Astrocyte (in vitro differentiated cells and primary cell): ENCODE measurements at regions not wholly inside any gene's neighbourhood (a gene's known extent, or its start where the extent isn't known, plus 50 kb on each side); places are given as distances from the start of the nearest gene placed in this dataset.

Source experiments
- DNase-seq: peaks from one replicate; pipeline ENCODE4 v3.0.0-alpha.2; 2010; ENCODE audit warnings: low read depth
- FAIRE-seq: peaks from 2 replicates; lab custom pipeline; 2011; peaks lifted over from hg19 to GRCh38; lab: Jason Lieb, UNC
- H2AFZ ChIP-seq: 2 replicates; pipeline ENCODE4 v1.6.0; 2012; ENCODE audit warnings: low read depth, low read length, inconsistent platforms
- H3K27ac ChIP-seq: 2 replicates; pipeline ENCODE4 v1.5.1; 2011; ENCODE audit warnings: low read depth, low read length, inconsistent platforms
- H3K27me3 ChIP-seq: 2 replicates; pipeline ENCODE4 v1.6.0; 2011; ENCODE audit warnings: low read length, inconsistent platforms; ENCODE audit not compliant: insufficient read depth
- H3K36me3 ChIP-seq: 2 replicates; pipeline ENCODE4 v1.5.1; 2011; ENCODE audit warnings: low read length, inconsistent platforms; ENCODE audit not compliant: insufficient read depth
- H3K4me1 ChIP-seq: 2 replicates; pipeline ENCODE4 v1.5.1; 2011; ENCODE audit warnings: low read length, inconsistent platforms; ENCODE audit not compliant: insufficient read depth
- H3K4me2 ChIP-seq: 2 replicates; pipeline ENCODE4 v1.6.0; 2012; ENCODE audit warnings: low read length, inconsistent platforms
- H3K4me3 ChIP-seq: 2 replicates; pipeline ENCODE4 v1.5.1; 2011; ENCODE audit warnings: low read depth, mild to moderate bottlenecking, low read length, inconsistent platforms; ENCODE audit not compliant: insufficient read depth
- H3K79me2 ChIP-seq: 2 replicates; pipeline ENCODE4 v1.6.0; 2012; ENCODE audit warnings: mild to moderate bottlenecking, low read length, inconsistent platforms; ENCODE audit not compliant: insufficient read depth
- H3K9ac ChIP-seq: 2 replicates; pipeline ENCODE4 v1.6.0; 2012; ENCODE audit warnings: mild to moderate bottlenecking, low read length, inconsistent platforms
- H3K9me3 ChIP-seq: 2 replicates; pipeline ENCODE4 v1.5.1; 2012; ENCODE audit warnings: low read depth, mild to moderate bottlenecking, low read length, inconsistent platforms; ENCODE audit not compliant: insufficient read depth
- H4K20me1 ChIP-seq: 2 replicates; pipeline ENCODE4 v1.6.0; 2012; ENCODE audit warnings: low read length, inconsistent platforms; ENCODE audit not compliant: insufficient read depth
- H3K27ac Mint-ChIP-seq: one replicate; pipeline ENCODE4 v1.8.0; 2021; ENCODE audit warnings: mild to moderate bottlenecking, mixed read lengths; ENCODE audit not compliant: unreplicated experiment
- H3K27me3 Mint-ChIP-seq: one replicate; pipeline ENCODE4 v1.8.0; 2021; ENCODE audit warnings: low read depth, mixed read lengths; ENCODE audit not compliant: unreplicated experiment
- H3K36me3 Mint-ChIP-seq: one replicate; pipeline ENCODE4 v1.8.0; 2021; ENCODE audit warnings: low read depth, mixed read lengths; ENCODE audit not compliant: unreplicated experiment
- H3K4me1 Mint-ChIP-seq: one replicate; pipeline ENCODE4 v1.8.0; 2021; ENCODE audit warnings: low read depth, mixed read lengths; ENCODE audit not compliant: unreplicated experiment
- H3K4me3 Mint-ChIP-seq: one replicate; pipeline ENCODE4 v1.8.0; 2021; ENCODE audit warnings: mild to moderate bottlenecking, moderate library complexity, mixed read lengths; ENCODE audit not compliant: unreplicated experiment
- H3K9me3 Mint-ChIP-seq: one replicate; pipeline ENCODE4 v1.8.0; 2021; ENCODE audit warnings: mild to moderate bottlenecking, mixed read lengths; ENCODE audit not compliant: unreplicated experiment
- EZH2 ChIP-seq: IDR thresholded peaks from 2 replicates; pipeline ENCODE4 v1.6.1; 2012; ENCODE audit warnings: mild to moderate bottlenecking, low read length, inconsistent platforms; ENCODE audit not compliant: insufficient read depth
- TF ChIP-seq, protein P1 (sequence below): IDR thresholded peaks from 2 replicates; pipeline ENCODE4 v1.5.1; 2011; ENCODE audit warnings: low read depth, mild to moderate bottlenecking, inconsistent platforms, low read length, moderate library complexity; ENCODE audit not compliant: insufficient read depth

DNA sequence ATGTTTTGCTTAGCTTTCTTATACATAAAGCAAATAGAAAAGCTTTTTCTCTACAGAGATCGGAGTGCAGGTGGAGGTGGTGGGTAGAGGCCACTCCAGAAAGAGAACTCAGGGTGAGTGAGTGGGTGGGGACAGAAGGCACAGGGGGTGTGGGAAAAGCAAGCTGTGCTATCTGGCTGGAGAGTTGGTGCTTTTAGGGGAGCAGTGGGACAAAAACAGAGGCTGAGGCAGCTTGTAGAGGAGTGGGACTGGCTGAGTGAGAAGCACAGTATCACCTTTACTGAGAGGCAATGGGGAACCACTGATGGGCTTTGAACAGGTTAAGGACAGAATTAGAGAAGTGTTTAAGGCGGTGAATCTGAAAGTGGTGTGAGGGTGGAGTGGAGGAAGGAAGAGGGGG is 275.3 kb downstream of the TCF7L2 start:
- TF ChIP-seq, protein P1, sequence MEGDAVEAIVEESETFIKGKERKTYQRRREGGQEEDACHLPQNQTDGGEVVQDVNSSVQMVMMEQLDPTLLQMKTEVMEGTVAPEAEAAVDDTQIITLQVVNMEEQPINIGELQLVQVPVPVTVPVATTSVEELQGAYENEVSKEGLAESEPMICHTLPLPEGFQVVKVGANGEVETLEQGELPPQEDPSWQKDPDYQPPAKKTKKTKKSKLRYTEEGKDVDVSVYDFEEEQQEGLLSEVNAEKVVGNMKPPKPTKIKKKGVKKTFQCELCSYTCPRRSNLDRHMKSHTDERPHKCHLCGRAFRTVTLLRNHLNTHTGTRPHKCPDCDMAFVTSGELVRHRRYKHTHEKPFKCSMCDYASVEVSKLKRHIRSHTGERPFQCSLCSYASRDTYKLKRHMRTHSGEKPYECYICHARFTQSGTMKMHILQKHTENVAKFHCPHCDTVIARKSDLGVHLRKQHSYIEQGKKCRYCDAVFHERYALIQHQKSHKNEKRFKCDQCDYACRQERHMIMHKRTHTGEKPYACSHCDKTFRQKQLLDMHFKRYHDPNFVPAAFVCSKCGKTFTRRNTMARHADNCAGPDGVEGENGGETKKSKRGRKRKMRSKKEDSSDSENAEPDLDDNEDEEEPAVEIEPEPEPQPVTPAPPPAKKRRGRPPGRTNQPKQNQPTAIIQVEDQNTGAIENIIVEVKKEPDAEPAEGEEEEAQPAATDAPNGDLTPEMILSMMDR: no peak
- TF ChIP-seq EZH2: no peak
- no peaks in the 10 kb centered on the region for H4K20me1 ChIP-seq
- peaks cover 20% of the 10 kb centered on the region for H3K27me3 ChIP-seq
- no peak overlapping the region for H3K27ac Mint-ChIP-seq
- FAIRE-seq: no peak
- H3K9me3 Mint-ChIP-seq: no peaks in the 10 kb centered on the region
- H3K9ac ChIP-seq: no peak overlapping the region
- H3K4me3 ChIP-seq: no peak overlapping the region
- H3K36me3 Mint-ChIP-seq: no peaks in the 10 kb centered on the region
- H3K4me3 Mint-ChIP-seq: no peak overlapping the region
- H3K4me1 Mint-ChIP-seq: peaks cover 13% of the 10 kb centered on the region
- H3K9me3 ChIP-seq: no peaks in the 10 kb centered on the region
- no peak for DNase-seq
- H3K4me2 ChIP-seq: no peak overlapping the region
- H2AFZ ChIP-seq: no peak overlapping the region
- no peaks in the 10 kb centered on the region for H3K27me3 Mint-ChIP-seq
- no peaks in the 10 kb centered on the region for H3K36me3 ChIP-seq
- no peak overlapping the region for H3K27ac ChIP-seq
- peaks cover 14% of the 10 kb centered on the region for H3K4me1 ChIP-seq
- H3K79me2 ChIP-seq: no peaks in the 10 kb centered on the region

DNA sequence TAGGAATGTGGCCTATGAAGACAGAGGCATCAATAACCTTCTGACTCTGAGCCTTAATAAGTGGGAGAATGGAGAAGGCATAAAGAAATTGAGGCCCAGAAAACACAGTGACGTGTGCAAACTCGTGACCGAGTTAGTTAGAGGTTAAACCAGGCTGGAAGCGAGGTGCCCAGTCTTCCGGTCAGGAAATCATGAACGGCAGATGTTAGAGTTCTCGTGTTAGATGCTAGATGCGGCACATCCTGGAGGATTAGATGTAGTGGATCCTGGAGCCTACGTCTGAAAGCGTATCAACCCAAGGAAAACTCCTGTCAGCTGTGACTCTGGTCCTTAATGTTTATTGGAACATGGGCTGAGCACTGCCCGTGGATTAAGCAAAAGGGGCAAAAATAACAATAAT is 275.9 kb downstream of the TCF7L2 start:
- Histone ChIP-seq H3K4me1 (peaks cover 14% of the 10 kb centered on the region), H3K9me3 (no peaks in the 10 kb centered on the region), H3K27me3 (peaks cover 16% of the 10 kb centered on the region), H2AFZ (no peak overlapping the region), H4K20me1 (no peaks in the 10 kb centered on the region), H3K36me3 (no peaks in the 10 kb centered on the region), H3K27ac (no peak overlapping the region), H3K4me3 (no peak overlapping the region), H3K79me2 (no peaks in the 10 kb centered on the region), H3K9ac (no peak overlapping the region), H3K4me2 (no peak overlapping the region)
- no peaks in the 10 kb centered on the region for H3K36me3 Mint-ChIP-seq
- DNase-seq (no peak), FAIRE-seq (no peak)
- no peaks in the 10 kb centered on the region for H3K9me3 Mint-ChIP-seq
- H3K4me1 Mint-ChIP-seq: peaks cover 13% of the 10 kb centered on the region
- no peak for TF ChIP-seq EZH2
- TF ChIP-seq, protein P1: no peak
- H3K27me3 Mint-ChIP-seq: no peaks in the 10 kb centered on the region
- H3K4me3 Mint-ChIP-seq: no peak overlapping the region
- H3K27ac Mint-ChIP-seq: no peak overlapping the region

DNA sequence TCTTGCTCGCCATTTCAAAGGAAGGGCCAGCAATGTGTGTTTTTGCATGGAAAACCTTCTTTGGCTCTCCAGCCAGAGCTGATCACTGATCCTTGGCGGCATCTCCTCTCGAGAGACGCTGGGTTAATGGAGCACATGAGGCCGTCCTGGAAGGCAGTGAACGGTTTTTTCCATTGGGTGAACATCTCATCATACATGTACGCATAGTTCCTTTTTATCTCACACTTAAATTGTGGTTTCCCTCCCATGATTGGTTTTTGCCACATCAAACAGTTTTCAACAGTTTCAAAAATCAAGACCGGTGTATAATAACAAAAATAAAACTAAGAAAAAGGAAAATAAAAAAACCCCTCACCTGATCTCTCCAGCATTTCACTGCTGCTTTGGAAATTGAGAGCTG is 276.4 kb downstream of the TCF7L2 start:
- Histone ChIP-seq H2AFZ (no peak overlapping the region), H3K36me3 (no peaks in the 10 kb centered on the region), H3K4me1 (peaks cover 14% of the 10 kb centered on the region), H3K9ac (no peak overlapping the region), H3K4me2 (no peak overlapping the region), H3K27me3 (peaks cover 16% of the 10 kb centered on the region), H3K9me3 (no peaks in the 10 kb centered on the region), H3K79me2 (no peaks in the 10 kb centered on the region), H3K27ac (no peak overlapping the region), H3K4me3 (no peak overlapping the region), H4K20me1 (no peaks in the 10 kb centered on the region)
- TF ChIP-seq, protein P1: no peak
- TF ChIP-seq EZH2: no peak
- no peaks in the 10 kb centered on the region for H3K27me3 Mint-ChIP-seq
- H3K4me1 Mint-ChIP-seq: peaks cover 13% of the 10 kb centered on the region
- H3K9me3 Mint-ChIP-seq: no peaks in the 10 kb centered on the region
- FAIRE-seq: no peak
- no peaks in the 10 kb centered on the region for H3K36me3 Mint-ChIP-seq
- H3K4me3 Mint-ChIP-seq: no peak overlapping the region
- H3K27ac Mint-ChIP-seq: no peak overlapping the region
- no peak for DNase-seq
